ENCODE measurements at regions not wholly inside any gene's neighbourhood (a gene's known extent, or its start where the extent isn't known, plus 50 kb on each side); places are given as distances from the start of the nearest gene placed in this dataset.

- no peak for TF ChIP-seq CTCF (IDR thresholded peaks at IDR 0.05)
- TF ChIP-seq POLR2AphosphoS5 (IDR thresholded peaks at IDR 0.05) = no peak
Measured at GRCh38 chr16:5862103-5862840, 764.7 kb upstream of the EEF2KMT start.

Data from breast epithelium (tissue), 3 donors.